Keratinocyte (primary cell): ENCODE measurements at regions not wholly inside any gene's neighbourhood (a gene's known extent, or its start where the extent isn't known, plus 50 kb on each side); places are given as distances from the start of the nearest gene placed in this dataset.

Source experiments
- DNase-seq: peaks from one replicate; pipeline ENCODE4 v3.0.0-alpha.2; 2011; ENCODE audit warnings: low read depth, missing footprints, low spot score
- FAIRE-seq: peaks from 2 replicates; lab custom pipeline; 2011; peaks lifted over from hg19 to GRCh38; lab: Jason Lieb, UNC
- H2AFZ ChIP-seq: 2 replicates; pipeline ENCODE4 v1.6.0; 2012; ENCODE audit warnings: low read length, control low read depth, inconsistent platforms; ENCODE audit not compliant: control insufficient read depth
- H3K27ac ChIP-seq: 2 replicates; pipeline ENCODE4 v1.5.1; 2011; ENCODE audit warnings: low read length; ENCODE audit not compliant: control insufficient read depth, insufficient read depth
- H3K27me3 ChIP-seq: 3 replicates; pipeline ENCODE4 v1.6.0; 2011; ENCODE audit warnings: low read length; ENCODE audit not compliant: control insufficient read depth, insufficient read depth; ENCODE audit errors: extremely low read depth
- H3K36me3 ChIP-seq, 2 experiments: 2 replicates in 1 of 2; 3 replicates in 1 of 2; pipeline ENCODE4 v1.5.1; 2011; ENCODE audit warnings: low read length in 2 of 2, mild to moderate bottlenecking in 1 of 2; ENCODE audit not compliant: control insufficient read depth in 2 of 2, insufficient read depth in 2 of 2; ENCODE audit errors: extremely low read depth in 1 of 2
- H3K4me1 ChIP-seq: 3 replicates; pipeline ENCODE4 v1.5.1; 2011; ENCODE audit warnings: low read length; ENCODE audit not compliant: control insufficient read depth, insufficient read depth; ENCODE audit errors: extremely low read depth
- H3K4me2 ChIP-seq: 3 replicates; pipeline ENCODE4 v1.6.0; 2011; ENCODE audit warnings: low read depth, low read length; ENCODE audit not compliant: control insufficient read depth, insufficient read depth; ENCODE audit errors: extremely low read depth
- H3K4me3 ChIP-seq, 3 experiments: fragments of 200-600 bp in 1 of 3; sonication (generic) in 1 of 3; 2 replicates in 2 of 3; 3 replicates in 1 of 3; pipeline ENCODE4 v1.5.1; 2011 to 2016; ENCODE audit warnings: low read length in 3 of 3, mild to moderate bottlenecking in 3 of 3, control low read depth in 2 of 3, inconsistent platforms in 1 of 3, low read depth in 1 of 3, mixed read lengths in 1 of 3, mixed run types in 1 of 3, moderate library complexity in 1 of 3; ENCODE audit not compliant: control insufficient read depth in 2 of 3, insufficient read depth in 2 of 3; ENCODE audit errors: extremely low read depth in 1 of 3
- H3K79me2 ChIP-seq: 2 replicates; pipeline ENCODE4 v1.6.0; 2012; ENCODE audit warnings: low read length; ENCODE audit not compliant: control insufficient read depth, insufficient read depth
- H3K9ac ChIP-seq: 3 replicates; pipeline ENCODE4 v1.6.0; 2011; ENCODE audit warnings: low read length; ENCODE audit not compliant: control insufficient read depth, insufficient read depth; ENCODE audit errors: extremely low read depth
- H3K9me1 ChIP-seq: 3 replicates; pipeline ENCODE4 v1.6.0; 2011; ENCODE audit warnings: low read length; ENCODE audit not compliant: control insufficient read depth, insufficient read depth; ENCODE audit errors: extremely low read depth
- H3K9me3 ChIP-seq: 2 replicates; pipeline ENCODE4 v1.5.1; 2012; ENCODE audit warnings: low read depth, low read length; ENCODE audit not compliant: control insufficient read depth
- H4K20me1 ChIP-seq: 3 replicates; pipeline ENCODE4 v1.6.0; 2011; ENCODE audit warnings: low read length; ENCODE audit not compliant: control insufficient read depth, insufficient read depth; ENCODE audit errors: extremely low read depth
- EZH2 ChIP-seq: IDR thresholded peaks from one replicate; pipeline ENCODE4 v1.6.1; 2012; ENCODE audit warnings: inconsistent platforms, mild to moderate bottlenecking, low read length, moderate library complexity
- dilution Hi-C: fragments of 300-500 bp; cut with MboI; formaldehyde crosslinking; loops from one replicate; pipeline ENCODE4 v1.7.0; 2020; ENCODE audit warnings: low sequenced_read_pairs; ENCODE audit not compliant: extremely low pct_ligation_motif_present
- TF ChIP-seq, protein P1 (sequence below), 3 experiments: IDR thresholded peaks in 1 of 3; conservative IDR thresholded peaks in 1 of 3; optimal IDR thresholded peaks in 1 of 3; 2 replicates in 2 of 3; 3 replicates in 1 of 3; pipeline versions ENCODE3 to v1.5.1; 2011; ENCODE audit warnings: low read length in 3 of 3, mild to moderate bottlenecking in 3 of 3, moderate library complexity in 2 of 3, control low read depth in 1 of 3, inconsistent platforms in 1 of 3; ENCODE audit not compliant: insufficient read depth in 2 of 3; ENCODE audit errors: extremely low read depth in 1 of 3

DNA sequence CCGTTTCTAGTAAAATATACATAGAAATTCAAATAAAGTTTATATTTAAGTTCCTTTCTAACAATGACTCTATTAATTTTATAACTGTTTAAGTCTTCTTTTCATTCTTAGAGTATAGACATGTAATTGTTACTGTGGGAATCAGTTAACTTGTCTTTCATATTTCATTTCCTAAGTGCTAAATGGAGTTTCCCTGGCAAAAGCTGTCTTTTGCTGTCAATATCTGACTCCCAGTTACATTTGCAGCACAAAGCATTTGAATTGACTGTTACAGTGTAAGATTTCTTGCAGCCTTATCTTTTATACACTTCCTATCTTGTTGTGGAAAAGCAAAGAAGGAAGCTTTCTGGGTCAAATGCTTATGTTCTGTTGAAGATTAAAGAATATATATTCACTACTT, 1026.3 kb downstream of the CDH9 start:
- no peaks in the 10 kb centered on the region for H3K36me3 ChIP-seq
- peaks cover 2% of the 10 kb centered on the region for H3K9me3 ChIP-seq
- H3K9me1 ChIP-seq: no peaks in the 10 kb centered on the region
- H3K9ac ChIP-seq: no peak overlapping the region
- DNase-seq (no peak), FAIRE-seq (no peak)
- no peak overlapping the region for H2AFZ ChIP-seq
- no peak overlapping the region for H3K4me2 ChIP-seq
- no peaks in the 10 kb centered on the region for H3K27me3 ChIP-seq
- H3K27ac ChIP-seq: no peak overlapping the region
- no peak overlapping the region for H3K4me3 ChIP-seq
- H3K4me1 ChIP-seq: no peaks in the 10 kb centered on the region
- TF ChIP-seq, protein P1, sequence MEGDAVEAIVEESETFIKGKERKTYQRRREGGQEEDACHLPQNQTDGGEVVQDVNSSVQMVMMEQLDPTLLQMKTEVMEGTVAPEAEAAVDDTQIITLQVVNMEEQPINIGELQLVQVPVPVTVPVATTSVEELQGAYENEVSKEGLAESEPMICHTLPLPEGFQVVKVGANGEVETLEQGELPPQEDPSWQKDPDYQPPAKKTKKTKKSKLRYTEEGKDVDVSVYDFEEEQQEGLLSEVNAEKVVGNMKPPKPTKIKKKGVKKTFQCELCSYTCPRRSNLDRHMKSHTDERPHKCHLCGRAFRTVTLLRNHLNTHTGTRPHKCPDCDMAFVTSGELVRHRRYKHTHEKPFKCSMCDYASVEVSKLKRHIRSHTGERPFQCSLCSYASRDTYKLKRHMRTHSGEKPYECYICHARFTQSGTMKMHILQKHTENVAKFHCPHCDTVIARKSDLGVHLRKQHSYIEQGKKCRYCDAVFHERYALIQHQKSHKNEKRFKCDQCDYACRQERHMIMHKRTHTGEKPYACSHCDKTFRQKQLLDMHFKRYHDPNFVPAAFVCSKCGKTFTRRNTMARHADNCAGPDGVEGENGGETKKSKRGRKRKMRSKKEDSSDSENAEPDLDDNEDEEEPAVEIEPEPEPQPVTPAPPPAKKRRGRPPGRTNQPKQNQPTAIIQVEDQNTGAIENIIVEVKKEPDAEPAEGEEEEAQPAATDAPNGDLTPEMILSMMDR (optimal IDR thresholded peaks at IDR 0.05 in 1 of 3, IDR thresholded peaks at IDR 0.05 in 1 of 3, conservative IDR thresholded peaks at IDR 0.05 in 1 of 3; ENCODE audit: extremely low read depth in 1 of 3, insufficient read depth in 2 of 3, low read length in 3 of 3): no peak
- TF ChIP-seq EZH2: no peak
- dilution Hi-C loops: no loop called here
- H3K79me2 ChIP-seq: no peaks in the 10 kb centered on the region
- no peaks in the 10 kb centered on the region for H4K20me1 ChIP-seq

DNA sequence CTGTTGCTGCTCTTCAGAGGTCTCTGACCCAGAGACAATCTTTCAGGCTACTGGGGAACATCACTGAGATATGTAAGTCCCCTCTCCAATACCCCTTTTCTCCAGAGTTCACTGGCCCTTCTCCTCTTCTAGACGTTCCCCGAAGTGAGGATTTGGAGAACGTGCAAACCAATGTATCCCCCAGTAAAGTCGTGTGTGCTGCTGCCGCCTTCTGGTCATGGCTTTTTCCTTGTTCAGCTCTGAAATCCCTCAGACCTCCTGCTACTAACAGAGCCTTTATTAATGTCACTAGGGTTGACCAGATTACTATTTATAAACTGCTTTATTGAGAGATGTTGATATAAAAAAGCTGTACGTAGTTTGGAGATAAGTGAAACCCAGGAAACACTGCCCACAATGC, 1028.6 kb downstream of the CDH9 start:
- Histone ChIP-seq H3K9me1 (no peaks in the 10 kb centered on the region), H3K79me2 (no peaks in the 10 kb centered on the region), H3K4me2 (no peak overlapping the region), H2AFZ (no peak overlapping the region), H3K36me3 (no peaks in the 10 kb centered on the region), H3K9ac (no peak overlapping the region), H3K9me3 (no peaks in the 10 kb centered on the region), H4K20me1 (no peaks in the 10 kb centered on the region), H3K27ac (no peak overlapping the region), H3K4me1 (no peaks in the 10 kb centered on the region), H3K27me3 (no peaks in the 10 kb centered on the region), H3K4me3 (no peak overlapping the region)
- dilution Hi-C loops: no loop called here
- TF ChIP-seq, protein P1 (optimal IDR thresholded peaks at IDR 0.05 in 1 of 3, IDR thresholded peaks at IDR 0.05 in 1 of 3, conservative IDR thresholded peaks at IDR 0.05 in 1 of 3; ENCODE audit: extremely low read depth in 1 of 3, insufficient read depth in 2 of 3, low read length in 3 of 3): peak in 1 of 3 experiments; percentile 3
- no peak for TF ChIP-seq EZH2
- no peak for FAIRE-seq
- no peak for DNase-seq
